ENCODE measurements at regions not wholly inside any gene's neighbourhood (a gene's known extent, or its start where the extent isn't known, plus 50 kb on each side); places are given as distances from the start of the nearest gene placed in this dataset.

DNA sequence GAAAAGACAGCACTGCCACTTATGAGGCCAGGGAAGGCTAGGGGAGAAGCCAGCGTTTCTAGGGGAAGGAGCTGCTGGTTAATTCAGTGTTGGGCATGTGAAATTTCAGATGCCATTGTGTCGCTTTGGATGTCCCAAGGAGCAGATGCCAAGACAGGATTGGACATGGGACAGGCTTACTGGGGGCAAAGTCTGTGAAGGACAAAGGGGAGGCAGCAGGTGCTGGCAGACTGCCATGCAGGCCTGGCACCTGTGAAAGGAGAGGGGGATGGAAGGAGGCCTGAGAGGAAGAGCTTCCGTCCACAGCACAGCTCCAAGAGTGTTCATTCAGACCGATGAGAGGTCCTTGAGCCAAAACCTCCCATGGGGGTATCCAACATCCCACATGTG lies 255.5 kb upstream of the RPL38 start:
- POLR2A ChIA-PET, result no interaction called here
- DNase-seq (ENCODE audit: low read depth), result no peak
- H3K36me3 ChIP-seq (ENCODE audit: control insufficient read depth, insufficient read depth, low read length), result no peaks in the 10 kb centered on the region

DNA sequence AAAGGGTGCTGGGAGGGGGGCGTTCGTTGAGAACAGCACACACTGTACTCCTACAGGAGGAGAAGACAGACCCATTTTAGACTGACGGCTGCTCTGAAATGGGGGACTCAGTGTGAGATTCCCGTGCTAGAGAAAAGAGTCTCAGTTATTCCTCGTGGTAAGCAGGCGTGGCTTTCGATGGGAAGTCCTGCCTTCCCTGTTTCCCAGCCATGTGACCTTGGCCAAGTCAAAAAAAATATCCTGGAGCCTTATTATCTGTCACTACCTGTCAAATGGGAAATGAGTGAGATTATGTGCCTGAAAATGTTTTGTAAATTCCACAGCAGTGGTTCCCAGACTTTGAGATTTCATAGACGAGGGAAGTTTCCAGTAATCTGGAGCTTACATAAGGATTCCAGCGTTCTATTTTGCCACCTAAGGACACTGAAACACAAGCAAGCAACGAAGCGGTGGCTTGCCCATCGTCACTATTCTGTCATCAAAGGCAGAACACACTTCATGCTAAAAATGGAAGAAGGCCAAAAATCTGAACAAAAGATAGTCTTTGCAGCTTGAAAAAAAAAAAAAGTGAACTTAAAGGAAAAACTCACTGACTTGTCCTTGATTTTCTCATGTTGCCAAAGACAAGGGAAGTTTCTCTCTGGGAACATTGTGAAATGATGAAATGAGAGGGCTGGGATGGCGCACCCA lies 253.4 kb upstream of the RPL38 start:
- Histone ChIP-seq H3K4me3 (ENCODE audit: low read depth, low read length) (no peak overlapping the region), H3K27me3 (ENCODE audit: control insufficient read depth, insufficient read depth, low read length) (no peaks in the 10 kb centered on the region), H3K36me3 (ENCODE audit: control insufficient read depth, insufficient read depth, low read length) (no peaks in the 10 kb centered on the region)
- TF ChIP-seq CTCF (IDR thresholded peaks at IDR 0.05; ENCODE audit: insufficient read depth, low read depth, low read length), result no peak
- ChIA-PET POLR2A (no interaction called here), CTCF (no interaction called here)
- no peak for DNase-seq (ENCODE audit: low read depth)

More for the DNA sequence above, 255.5 kb upstream of the RPL38 start:
- Histone ChIP-seq H3K27me3 (ENCODE audit: control insufficient read depth, insufficient read depth, low read length) (no peaks in the 10 kb centered on the region), H3K4me3 (ENCODE audit: low read depth, low read length) (no peak overlapping the region)
- CTCF ChIA-PET, result no interaction called here
- TF ChIP-seq CTCF (IDR thresholded peaks at IDR 0.05; ENCODE audit: insufficient read depth, low read depth, low read length), result no peak

DNA sequence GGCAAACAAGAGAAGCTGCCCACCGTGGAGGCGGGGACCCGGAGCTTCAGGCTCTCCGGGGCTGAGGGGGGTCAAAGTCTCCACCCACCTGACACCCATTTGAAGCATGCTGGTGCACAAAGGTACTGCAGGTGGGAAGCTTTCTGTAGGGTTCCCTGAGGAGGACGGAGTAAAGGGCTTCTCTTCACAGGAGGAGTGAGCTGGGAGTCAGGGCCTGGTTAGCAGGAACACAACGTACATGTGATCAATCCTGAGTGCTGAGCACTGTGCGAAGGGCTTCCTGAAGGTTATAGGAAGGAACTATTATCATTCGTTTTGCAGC lies 252.9 kb upstream of the RPL38 start:
- Histone ChIP-seq H3K27me3 (ENCODE audit: control insufficient read depth, insufficient read depth, low read length) (no peaks in the 10 kb centered on the region), H3K36me3 (ENCODE audit: control insufficient read depth, insufficient read depth, low read length) (no peaks in the 10 kb centered on the region), H3K4me3 (ENCODE audit: low read depth, low read length) (no peak overlapping the region)
- POLR2A ChIA-PET, result no interaction called here
- TF ChIP-seq CTCF (IDR thresholded peaks at IDR 0.05; ENCODE audit: insufficient read depth, low read depth, low read length), result no peak
- CTCF ChIA-PET, result no interaction called here
- no peak for DNase-seq (ENCODE audit: low read depth)

- Histone ChIP-seq H3K4me3 (ENCODE audit: low read depth, low read length) (no peak overlapping the region), H3K27me3 (ENCODE audit: control insufficient read depth, insufficient read depth, low read length) (no peaks in the 10 kb centered on the region), H3K36me3 (ENCODE audit: control insufficient read depth, insufficient read depth, low read length) (no peaks in the 10 kb centered on the region)
- ChIA-PET POLR2A (no interaction called here), CTCF (no interaction called here)
- no peak for TF ChIP-seq CTCF (IDR thresholded peaks at IDR 0.05; ENCODE audit: insufficient read depth, low read depth, low read length)
- DNase-seq (ENCODE audit: low read depth), result no peak
Measured at GRCh38 chr17:73952082-73952479, 251.4 kb upstream of the RPL38 start.

DNA sequence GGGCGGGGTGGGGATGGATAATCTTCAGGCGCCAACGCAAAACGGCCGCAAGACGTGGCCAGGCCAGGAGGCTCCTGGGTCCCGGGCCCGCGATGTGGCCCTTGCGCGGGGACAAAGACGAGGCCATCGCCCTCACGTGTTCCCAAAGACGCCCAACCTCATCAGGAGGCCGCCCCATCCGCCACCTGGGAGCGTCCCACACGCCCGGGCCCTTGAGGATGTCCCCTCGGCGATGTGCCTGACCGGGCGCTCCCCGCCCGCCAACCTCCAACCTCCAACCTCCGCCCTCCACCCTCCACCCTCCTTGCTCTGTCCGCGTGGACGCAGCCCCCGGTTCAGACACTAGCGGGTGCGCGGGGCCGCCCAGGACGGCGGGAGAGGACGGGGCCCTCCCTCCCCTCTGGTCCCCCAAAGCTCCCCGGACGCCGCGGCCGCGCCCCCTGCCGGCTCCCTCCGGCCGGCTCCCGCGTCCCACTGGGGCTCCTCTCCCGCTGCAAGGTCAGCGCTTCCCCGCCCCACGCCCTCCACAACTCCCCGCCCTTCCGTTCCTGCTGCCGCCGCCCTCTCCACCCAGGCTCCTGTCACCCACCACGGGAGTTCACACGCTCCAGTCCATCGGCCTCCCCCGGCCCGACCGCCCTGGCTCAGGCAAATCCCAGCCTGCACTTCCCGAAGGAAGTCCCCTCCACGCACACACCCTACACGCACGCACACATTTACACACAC lies 250.8 kb upstream of the RPL38 start:
- no peak for TF ChIP-seq CTCF (IDR thresholded peaks at IDR 0.05; ENCODE audit: insufficient read depth, low read depth, low read length)
- no peak for DNase-seq (ENCODE audit: low read depth)
- no peak overlapping the region for H3K4me3 ChIP-seq (ENCODE audit: low read depth, low read length)
- ChIA-PET CTCF (no interaction called here), POLR2A (no interaction called here)
- no peaks in the 10 kb centered on the region for H3K36me3 ChIP-seq (ENCODE audit: control insufficient read depth, insufficient read depth, low read length)
- no peaks in the 10 kb centered on the region for H3K27me3 ChIP-seq (ENCODE audit: control insufficient read depth, insufficient read depth, low read length)
